ENCODE measurements at regions not wholly inside any gene's neighbourhood (a gene's known extent, or its start where the extent isn't known, plus 50 kb on each side); places are given as distances from the start of the nearest gene placed in this dataset.

- TF ChIP-seq EP300 (IDR thresholded peaks at IDR 0.05), result no peak
- TF ChIP-seq CTCF (IDR thresholded peaks at IDR 0.05), result no peak
- TF ChIP-seq POLR2A (IDR thresholded peaks at IDR 0.05), result no peak
Measured at GRCh38 chr22:47457509-47458300, 695.3 kb downstream of the TBC1D22A start.
